OCI-LY1 (cell line): ENCODE measurements at regions not wholly inside any gene's neighbourhood (a gene's known extent, or its start where the extent isn't known, plus 50 kb on each side); places are given as distances from the start of the nearest gene placed in this dataset.

Source experiments
- H2AFZ ChIP-seq: fragments of 200-600 bp; sonication (generic), shearing (Covaris generic); 2 replicates; pipeline ENCODE4 v1.6.0; 2014; ENCODE audit warnings: antibody characterized with exemption, mild to moderate bottlenecking, low read length
- H3F3A ChIP-seq: fragments of 200-600 bp; sonication (generic), shearing (Covaris generic); 2 replicates; pipeline ENCODE4 v1.6.0; 2014; ENCODE audit warnings: mild to moderate bottlenecking, antibody characterized with exemption, low read length, moderate library complexity; ENCODE audit not compliant: insufficient read depth
- H3K27ac ChIP-seq: fragments of 200-600 bp; sonication (generic); 2 replicates; pipeline ENCODE4 v1.5.1; 2014; ENCODE audit warnings: low read length, mixed run types, mild to moderate bottlenecking, low read depth; ENCODE audit not compliant: poor library complexity, severe bottlenecking
- H3K27me3 ChIP-seq: fragments of 200-600 bp; sonication (generic); 2 replicates; pipeline ENCODE4 v1.6.0; 2014; ENCODE audit warnings: antibody characterized with exemption, mild to moderate bottlenecking, low read length, moderate library complexity; ENCODE audit not compliant: insufficient read depth
- H3K36me3 ChIP-seq: fragments of 200-600 bp; sonication (generic); 2 replicates; pipeline ENCODE4 v1.6.1; 2014; ENCODE audit warnings: mild to moderate bottlenecking, antibody characterized with exemption, low read length, moderate library complexity, mixed read lengths; ENCODE audit not compliant: insufficient read depth
- H3K4me1 ChIP-seq: fragments of 200-600 bp; sonication (generic); 2 replicates; pipeline ENCODE4 v1.5.1; 2014; ENCODE audit warnings: mild to moderate bottlenecking, low read length, moderate library complexity; ENCODE audit not compliant: insufficient read depth, severe bottlenecking
- H3K4me2 ChIP-seq: fragments of 200-600 bp; sonication (generic), shearing (Covaris generic); 2 replicates; pipeline ENCODE4 v1.6.1; 2014; ENCODE audit warnings: low read length
- H3K4me3 ChIP-seq: fragments of 200-600 bp; sonication (generic); 2 replicates; pipeline ENCODE4 v1.5.1; 2014; ENCODE audit warnings: low read length, low read depth, mild to moderate bottlenecking, mixed read lengths; ENCODE audit not compliant: poor library complexity, severe bottlenecking
- H3K79me2 ChIP-seq: fragments of 200-600 bp; shearing (Covaris generic); 2 replicates; pipeline ENCODE4 v1.6.1; 2016; ENCODE audit warnings: mixed run types, low read length, mixed read lengths; ENCODE audit not compliant: insufficient read depth
- H3K9ac ChIP-seq: fragments of 200-600 bp; sonication (generic), shearing (Covaris generic); 2 replicates; pipeline ENCODE4 v1.6.1; 2014; ENCODE audit warnings: mild to moderate bottlenecking, low read length, mixed read lengths
- H3K9me2 ChIP-seq: fragments of 200-600 bp; sonication (generic), shearing (Covaris generic); 2 replicates; pipeline ENCODE4 v1.6.1; 2014; ENCODE audit warnings: low read depth, mild to moderate bottlenecking, low read length, mixed read lengths
- H3K9me3 ChIP-seq: fragments of 200-600 bp; shearing (Covaris generic); 2 replicates; pipeline ENCODE4 v1.6.1; 2014; ENCODE audit warnings: low read length, mixed read lengths
- H4K20me1 ChIP-seq: fragments of 200-600 bp; sonication (generic), shearing (Covaris generic); 2 replicates; pipeline ENCODE4 v1.6.0; 2016; ENCODE audit warnings: mild to moderate bottlenecking, low read length; ENCODE audit not compliant: insufficient read depth
- EZH2 ChIP-seq: fragments of 200-600 bp; sonication (generic), shearing (Covaris generic); IDR thresholded peaks from 2 replicates; pipeline ENCODE4 v1.8.0; 2017; ENCODE audit warnings: borderline replicate concordance, mixed run types, mild to moderate bottlenecking, antibody characterized with exemption, low read length, moderate library complexity, mixed read lengths
- TF ChIP-seq, protein P1 (sequence below): fragments of 200-600 bp; sonication (generic), shearing (Covaris generic); IDR thresholded peaks from 2 replicates; pipeline ENCODE4 v1.5.1; 2017; ENCODE audit warnings: mild to moderate bottlenecking, antibody characterized with exemption, low read length, moderate library complexity, mixed read lengths

DNA sequence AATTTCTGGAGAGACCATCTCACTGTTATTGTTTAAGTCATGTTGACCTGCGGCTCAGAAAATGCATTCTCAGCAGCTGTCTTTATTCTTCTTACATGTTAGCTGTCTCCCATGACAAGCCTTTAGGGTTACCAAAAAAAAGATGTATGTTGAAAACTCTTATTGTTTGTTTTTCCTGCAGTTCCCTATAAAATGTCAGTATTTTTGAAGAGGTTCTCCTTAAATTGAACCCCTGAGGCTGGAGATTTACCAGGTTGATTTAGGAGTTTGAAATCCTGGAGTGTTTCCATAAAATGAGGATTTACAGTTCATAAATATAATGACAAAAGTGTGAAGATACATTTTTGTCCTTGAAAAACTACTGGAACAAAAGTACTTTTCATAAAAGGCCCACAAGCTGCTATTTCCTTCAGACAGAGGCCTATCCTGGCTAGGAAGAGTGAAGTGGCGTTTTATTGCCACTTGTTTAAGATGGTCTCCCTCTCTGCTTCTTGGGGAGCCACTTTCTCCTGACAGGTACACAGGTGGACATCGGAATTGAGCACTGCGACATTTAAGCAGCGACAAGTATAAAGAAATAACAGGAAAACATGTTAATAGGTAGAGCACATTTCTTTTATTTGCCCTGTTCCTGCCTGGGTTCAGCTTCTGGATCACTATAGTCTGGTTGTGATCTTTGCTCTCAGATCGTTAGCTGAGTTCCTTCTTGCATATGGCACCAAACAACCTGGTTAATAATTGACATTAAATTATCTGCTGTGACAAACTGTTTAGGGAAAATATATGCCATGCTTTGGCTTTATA is 344.8 kb upstream of the RPS23 start:
- TF ChIP-seq, protein P1, sequence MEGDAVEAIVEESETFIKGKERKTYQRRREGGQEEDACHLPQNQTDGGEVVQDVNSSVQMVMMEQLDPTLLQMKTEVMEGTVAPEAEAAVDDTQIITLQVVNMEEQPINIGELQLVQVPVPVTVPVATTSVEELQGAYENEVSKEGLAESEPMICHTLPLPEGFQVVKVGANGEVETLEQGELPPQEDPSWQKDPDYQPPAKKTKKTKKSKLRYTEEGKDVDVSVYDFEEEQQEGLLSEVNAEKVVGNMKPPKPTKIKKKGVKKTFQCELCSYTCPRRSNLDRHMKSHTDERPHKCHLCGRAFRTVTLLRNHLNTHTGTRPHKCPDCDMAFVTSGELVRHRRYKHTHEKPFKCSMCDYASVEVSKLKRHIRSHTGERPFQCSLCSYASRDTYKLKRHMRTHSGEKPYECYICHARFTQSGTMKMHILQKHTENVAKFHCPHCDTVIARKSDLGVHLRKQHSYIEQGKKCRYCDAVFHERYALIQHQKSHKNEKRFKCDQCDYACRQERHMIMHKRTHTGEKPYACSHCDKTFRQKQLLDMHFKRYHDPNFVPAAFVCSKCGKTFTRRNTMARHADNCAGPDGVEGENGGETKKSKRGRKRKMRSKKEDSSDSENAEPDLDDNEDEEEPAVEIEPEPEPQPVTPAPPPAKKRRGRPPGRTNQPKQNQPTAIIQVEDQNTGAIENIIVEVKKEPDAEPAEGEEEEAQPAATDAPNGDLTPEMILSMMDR: no peak
- no peak for TF ChIP-seq EZH2

DNA sequence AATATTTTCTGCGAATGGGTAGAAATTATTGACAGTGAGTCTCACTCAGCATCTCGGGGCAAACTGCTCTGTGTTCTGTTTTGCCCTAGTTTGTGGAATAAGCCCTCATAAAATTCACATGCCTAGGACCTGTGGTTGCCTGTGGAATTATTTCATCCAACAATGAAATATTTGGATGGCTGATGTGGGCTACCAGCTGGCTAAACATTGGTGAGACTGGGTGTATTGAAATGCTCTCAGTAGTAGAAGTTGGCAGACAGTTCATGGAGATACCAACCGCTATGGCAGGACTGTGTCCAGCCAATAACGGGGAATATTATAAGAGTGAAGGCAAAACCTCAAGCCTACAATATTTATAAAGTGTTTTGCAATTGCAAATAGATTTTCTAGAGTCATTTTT is 344.1 kb upstream of the RPS23 start:
- no peaks in the 10 kb centered on the region for H3K4me1 ChIP-seq
- TF ChIP-seq, protein P1: no peak
- no peak for TF ChIP-seq EZH2

More for the DNA sequence above, 344.8 kb upstream of the RPS23 start:
- H3K4me2 ChIP-seq: no peak overlapping the region
- no peaks in the 10 kb centered on the region for H3K79me2 ChIP-seq
- H3K9ac ChIP-seq: no peak overlapping the region
- no peaks in the 10 kb centered on the region for H3K27me3 ChIP-seq
- H3K9me3 ChIP-seq: no peaks in the 10 kb centered on the region
- no peaks in the 10 kb centered on the region for H3K9me2 ChIP-seq
- no peak overlapping the region for H3K27ac ChIP-seq
- H4K20me1 ChIP-seq: no peaks in the 10 kb centered on the region
- H3F3A ChIP-seq: no peaks in the 10 kb centered on the region
- no peaks in the 10 kb centered on the region for H3K4me1 ChIP-seq
- H2AFZ ChIP-seq: no peak overlapping the region
- H3K4me3 ChIP-seq: no peak overlapping the region
- H3K36me3 ChIP-seq: no peaks in the 10 kb centered on the region

DNA sequence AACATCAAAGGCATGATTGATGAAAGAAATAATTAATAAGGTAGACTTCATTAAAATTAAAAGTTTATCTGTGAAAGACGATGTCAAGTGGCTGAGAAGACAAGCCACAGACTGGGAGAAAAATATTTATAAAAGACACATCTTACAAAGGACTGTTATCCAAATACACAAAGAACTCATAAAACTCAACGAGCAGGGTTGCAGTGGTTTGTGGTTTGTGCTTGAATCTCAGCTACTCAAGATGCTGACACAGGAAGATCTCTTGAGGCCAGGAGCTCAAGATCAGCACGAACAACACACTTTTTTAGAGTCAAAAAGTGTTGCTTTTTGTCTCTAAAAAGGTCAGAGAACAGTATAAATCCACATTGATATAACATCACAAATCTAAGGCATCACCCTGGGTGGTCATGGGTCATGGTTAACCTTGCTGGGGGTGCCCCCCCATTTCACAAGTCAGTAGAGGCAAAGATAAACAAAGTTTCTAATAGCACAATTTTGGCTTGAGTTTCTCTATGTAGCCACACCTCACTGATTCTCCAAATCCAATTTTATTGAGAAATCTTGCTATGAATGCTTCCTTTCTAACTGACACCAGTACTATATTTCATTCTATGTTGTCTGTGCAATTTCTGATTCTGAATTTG is 342.9 kb upstream of the RPS23 start:
- H3K27ac ChIP-seq: no peak overlapping the region
- no peak overlapping the region for H3K4me3 ChIP-seq
- H3F3A ChIP-seq: no peaks in the 10 kb centered on the region
- no peaks in the 10 kb centered on the region for H3K36me3 ChIP-seq
- no peak overlapping the region for H2AFZ ChIP-seq
- H3K9ac ChIP-seq: no peak overlapping the region
- TF ChIP-seq EZH2: no peak
- TF ChIP-seq, protein P1: no peak
- no peaks in the 10 kb centered on the region for H3K9me2 ChIP-seq
- H3K79me2 ChIP-seq: no peaks in the 10 kb centered on the region
- H3K4me1 ChIP-seq: no peaks in the 10 kb centered on the region
- no peak overlapping the region for H3K4me2 ChIP-seq
- H3K9me3 ChIP-seq: no peaks in the 10 kb centered on the region
- no peaks in the 10 kb centered on the region for H3K27me3 ChIP-seq
- no peaks in the 10 kb centered on the region for H4K20me1 ChIP-seq

More for the DNA sequence above, 344.1 kb upstream of the RPS23 start:
- Histone ChIP-seq H3K79me2 (no peaks in the 10 kb centered on the region), H3K9ac (no peak overlapping the region), H3F3A (no peaks in the 10 kb centered on the region), H3K9me2 (no peaks in the 10 kb centered on the region), H3K4me2 (no peak overlapping the region), H3K36me3 (no peaks in the 10 kb centered on the region), H3K4me3 (no peak overlapping the region), H2AFZ (no peak overlapping the region), H3K9me3 (no peaks in the 10 kb centered on the region), H3K27me3 (no peaks in the 10 kb centered on the region), H3K27ac (no peak overlapping the region), H4K20me1 (no peaks in the 10 kb centered on the region)
